Common myeloid progenitor, CD34-positive (primary cell): ENCODE measurements at regions not wholly inside any gene's neighbourhood (a gene's known extent, or its start where the extent isn't known, plus 50 kb on each side); places are given as distances from the start of the nearest gene placed in this dataset.
"Not testable (repeated sequence)": the region's sequence is repeated elsewhere in the genome, so short reads cannot be mapped to it uniquely, and the experiment has no call there.

Source experiments
- CTCF ChIA-PET: fragments of 350-600 bp; sonication (Branson Sonifier 250); formaldehyde crosslinking; loops from one replicate; lab custom pipeline; 2021; ENCODE audit warnings: antibody characterized with exemption; lab: Charles Lee
- POLR2A ChIA-PET: fragments of 350-600 bp; sonication (Branson Sonifier 250); formaldehyde crosslinking; loops from one replicate; lab custom pipeline; 2021; ENCODE audit warnings: antibody characterized with exemption; lab: Charles Lee
- DNase-seq, 3 donors: peaks; one replicate each; pipeline versions ENCODE4 v3.0.0 to v3.0.0-alpha.2; 2013
- H3K27ac ChIP-seq, 2 experiments: 1 replicate in 1 of 2; 2 replicates in 1 of 2; pipeline ENCODE4 v1.7.0; 2013; ENCODE audit warnings: inconsistent platforms in 2 of 2, low read length in 2 of 2, mild to moderate bottlenecking in 2 of 2, low read depth in 1 of 2, moderate library complexity in 1 of 2; ENCODE audit not compliant: severe bottlenecking in 2 of 2, insufficient read depth in 1 of 2, poor library complexity in 1 of 2
- H3K27me3 ChIP-seq, 5 experiments: replicated peaks in 2 of 5; 1 replicate in 3 of 5; 2 replicates in 2 of 5; pipeline versions ENCODE4 v1.6.1 to v1.7.0; 2013; ENCODE audit warnings: low read length in 4 of 5, mild to moderate bottlenecking in 2 of 5, moderate library complexity in 2 of 5, inconsistent platforms in 1 of 5; ENCODE audit not compliant: insufficient read depth in 5 of 5, control insufficient read depth in 4 of 5
- H3K36me3 ChIP-seq, 4 experiments: 1 replicate in 2 of 4; 2 replicates in 2 of 4; pipeline versions ENCODE4 v1.6.1 to v1.7.0; 2013; ENCODE audit warnings: low read length in 3 of 4, control low read depth in 1 of 4, mild to moderate bottlenecking in 1 of 4; ENCODE audit not compliant: control insufficient read depth in 4 of 4, insufficient read depth in 4 of 4
- H3K4me1 ChIP-seq, 4 experiments: 1 replicate in 3 of 4; 2 replicates in 1 of 4; pipeline versions ENCODE4 v1.6.1 to v1.7.1; 2013; ENCODE audit warnings: low read length in 3 of 4, mild to moderate bottlenecking in 3 of 4, control low read depth in 1 of 4, inconsistent platforms in 1 of 4, moderate library complexity in 1 of 4; ENCODE audit not compliant: control insufficient read depth in 4 of 4, insufficient read depth in 4 of 4; ENCODE audit errors: control extremely low read depth in 1 of 4
- H3K4me3 ChIP-seq, 7 experiments: 1 replicate in 4 of 7; 2 replicates in 3 of 7; pipeline versions ENCODE4 v1.5.1 to v1.7.0; 2013; ENCODE audit warnings: mild to moderate bottlenecking in 7 of 7, low read length in 6 of 7, moderate library complexity in 6 of 7, inconsistent platforms in 2 of 7, low read depth in 2 of 7, control low read depth in 1 of 7; ENCODE audit not compliant: insufficient read depth in 4 of 7, control insufficient read depth in 1 of 7; ENCODE audit errors: extremely low read depth in 1 of 7
- H3K9me3 ChIP-seq, 5 experiments: 1 replicate in 4 of 5; 2 replicates in 1 of 5; pipeline versions ENCODE4 v1.6.1 to v1.7.1; 2013; ENCODE audit warnings: low read length in 4 of 5, mild to moderate bottlenecking in 2 of 5, inconsistent platforms in 1 of 5, low read depth in 1 of 5, moderate library complexity in 1 of 5; ENCODE audit not compliant: control insufficient read depth in 4 of 5, insufficient read depth in 2 of 5; ENCODE audit errors: control extremely low read depth in 1 of 5
- WGBS: methylation state at CpG from one replicate; pipeline ENCODE4 v1.1.5; 2013; ENCODE audit not compliant: insufficient coverage; 5-methylcytosine and 5-hydroxymethylcytosine counted together

DNA sequence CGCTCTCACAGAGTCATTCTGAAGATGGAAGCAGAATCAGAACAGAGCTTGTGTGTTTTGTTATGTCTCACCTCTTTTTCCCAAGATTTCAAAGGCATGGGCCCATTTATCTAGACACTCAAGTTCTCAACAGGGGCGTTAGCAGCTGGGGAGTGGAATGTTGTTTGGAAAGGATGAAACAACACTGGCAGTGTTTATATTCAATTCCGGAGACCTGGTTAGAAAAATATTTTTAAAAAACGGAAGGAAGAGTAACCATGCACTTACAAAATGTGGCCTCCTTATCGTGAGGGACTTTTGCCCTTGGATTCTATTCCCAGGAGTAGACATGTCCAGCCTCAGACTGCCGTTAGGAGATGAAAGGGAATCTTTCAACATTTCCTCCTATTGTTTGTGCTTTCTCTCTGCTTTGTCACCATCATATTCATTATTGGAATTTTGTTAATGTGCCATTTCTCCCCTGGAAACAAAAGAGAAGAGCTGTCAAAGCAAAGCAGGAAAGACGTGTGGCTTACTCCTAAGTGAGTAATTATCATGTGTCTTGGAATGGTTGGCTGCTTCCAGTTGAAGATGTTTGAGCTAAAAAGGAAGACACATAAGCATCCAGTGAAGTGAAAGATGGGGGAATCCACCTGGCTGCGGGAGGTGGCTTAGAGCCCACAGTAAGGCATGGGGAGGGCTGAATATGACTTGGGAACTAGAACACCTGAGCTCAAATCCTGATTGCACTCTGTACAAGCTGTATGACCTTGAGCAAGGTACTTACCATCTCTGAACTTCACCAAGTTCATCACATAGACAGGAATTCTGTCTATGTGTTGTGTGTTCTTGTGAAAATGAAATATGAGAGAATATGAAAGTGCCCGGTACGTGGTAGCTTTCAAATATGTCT, 71.7 kb upstream of the JUN start:
- no peak overlapping the region for H3K27ac ChIP-seq
- H3K4me1 ChIP-seq, result no peaks in the 10 kb centered on the region
- no peaks in the 10 kb centered on the region for H3K36me3 ChIP-seq
- H3K27me3 ChIP-seq, result no peaks in the 10 kb centered on the region
- no peaks in the 10 kb centered on the region for H3K9me3 ChIP-seq
- H3K4me3 ChIP-seq, result no peak overlapping the region
- POLR2A ChIA-PET, result no interaction called here
- no peak for DNase-seq
- 94% methylated on average over 6 of the region's 10 CpGs for WGBS
- CTCF ChIA-PET, result interaction anchor here (0.7 to 1.2 kb wide), 3 partner anchors 11 to 34 kb away, joined by 3 read pairs; no protein-coding TSS in a partner anchor

DNA sequence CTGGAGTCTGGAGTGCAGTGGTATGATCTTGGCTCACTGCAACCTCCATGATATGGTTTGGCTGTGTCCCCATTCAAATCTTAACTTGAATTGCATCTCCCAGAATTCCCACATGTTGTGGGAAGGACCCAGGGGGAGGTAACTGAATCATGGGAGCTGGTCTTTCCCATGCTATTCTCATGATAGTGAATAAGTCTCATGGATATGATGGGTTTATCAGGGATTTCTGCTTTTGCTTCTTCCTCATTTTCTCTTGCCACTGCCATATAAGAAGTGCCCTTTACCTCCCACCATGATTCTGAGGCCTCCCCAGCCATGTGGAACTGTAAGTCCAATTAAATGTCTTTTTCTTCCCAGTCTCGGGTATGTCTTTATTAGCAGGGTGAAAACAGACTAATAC, 72.4 kb upstream of the JUN start:
- no CpG with 5 or more reads among the region's 1 CpG for WGBS
- H3K36me3 ChIP-seq, DNase-seq, H3K27me3 ChIP-seq, H3K27ac ChIP-seq, H3K4me3 ChIP-seq, H3K9me3 ChIP-seq, H3K4me1 ChIP-seq, POLR2A ChIA-PET: not testable (repeated sequence)
- CTCF ChIA-PET, result interaction anchor here (0.7 to 1.1 kb wide), 2 partner anchors 10 to 15 kb away, joined by 3 read pairs; no protein-coding TSS in a partner anchor

DNA sequence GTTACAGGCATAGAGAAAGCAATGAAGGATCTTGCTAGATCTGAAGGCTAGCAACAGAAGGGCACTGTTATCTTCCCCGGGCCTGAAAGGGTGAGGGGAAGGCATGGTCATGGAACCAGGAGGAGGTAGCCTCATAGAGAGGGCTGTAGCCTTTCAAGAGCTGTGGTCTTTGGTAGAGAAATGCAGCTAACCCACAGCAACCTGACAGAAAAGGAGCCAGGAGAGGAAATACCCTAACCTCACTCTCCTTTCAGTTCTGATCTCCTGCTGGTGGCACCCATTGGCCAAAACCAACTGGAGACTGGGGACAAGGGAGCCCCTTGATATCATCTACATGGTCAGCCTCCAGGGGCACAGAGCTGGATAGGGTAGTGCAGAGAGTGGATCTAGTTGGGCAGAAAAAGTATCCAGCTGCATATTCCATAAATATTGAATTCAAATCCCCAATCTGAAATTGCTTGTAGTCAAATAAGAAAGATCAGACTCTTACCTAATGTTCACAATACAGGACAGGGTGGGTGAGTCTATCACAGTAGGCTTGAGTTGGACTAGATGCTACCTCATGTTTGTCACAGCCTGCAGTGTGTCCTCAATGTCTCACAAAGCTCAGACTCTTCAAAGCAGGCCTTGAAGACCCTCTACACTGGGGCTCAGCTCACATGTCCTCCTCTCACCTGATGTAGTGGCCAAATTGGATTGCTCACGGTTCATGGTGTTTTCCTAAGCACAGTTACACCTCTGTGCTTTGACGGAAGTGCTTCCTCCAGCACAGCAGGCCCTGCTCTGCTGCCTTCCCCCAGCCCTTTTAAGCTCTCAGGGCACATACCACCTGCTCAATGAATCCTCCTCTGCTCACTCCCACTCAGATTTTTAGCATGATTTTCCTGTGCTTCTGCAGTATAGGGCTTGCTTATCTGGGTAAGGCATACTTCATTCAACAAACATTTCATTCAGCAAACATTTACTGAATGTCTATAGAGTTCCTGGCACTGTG, 74.1 kb upstream of the JUN start:
- CTCF ChIA-PET, result interaction anchor here (0.5 to 1.1 kb wide), 4 partner anchors 13 to 219 kb away, joined by 3 to 4 read pairs (median 3); no protein-coding TSS in a partner anchor
- H3K27me3 ChIP-seq, result no peaks in the 10 kb centered on the region
- POLR2A ChIA-PET, result no interaction called here
- no peak overlapping the region for H3K4me3 ChIP-seq
- 100% methylated on average over 3 of the region's 3 CpGs for whole genome bisulfite sequencing
- H3K27ac ChIP-seq, result no peak overlapping the region
- H3K36me3 ChIP-seq, result no peaks in the 10 kb centered on the region
- no peak for DNase-seq
- no peaks in the 10 kb centered on the region for H3K9me3 ChIP-seq
- H3K4me1 ChIP-seq, result no peaks in the 10 kb centered on the region

DNA sequence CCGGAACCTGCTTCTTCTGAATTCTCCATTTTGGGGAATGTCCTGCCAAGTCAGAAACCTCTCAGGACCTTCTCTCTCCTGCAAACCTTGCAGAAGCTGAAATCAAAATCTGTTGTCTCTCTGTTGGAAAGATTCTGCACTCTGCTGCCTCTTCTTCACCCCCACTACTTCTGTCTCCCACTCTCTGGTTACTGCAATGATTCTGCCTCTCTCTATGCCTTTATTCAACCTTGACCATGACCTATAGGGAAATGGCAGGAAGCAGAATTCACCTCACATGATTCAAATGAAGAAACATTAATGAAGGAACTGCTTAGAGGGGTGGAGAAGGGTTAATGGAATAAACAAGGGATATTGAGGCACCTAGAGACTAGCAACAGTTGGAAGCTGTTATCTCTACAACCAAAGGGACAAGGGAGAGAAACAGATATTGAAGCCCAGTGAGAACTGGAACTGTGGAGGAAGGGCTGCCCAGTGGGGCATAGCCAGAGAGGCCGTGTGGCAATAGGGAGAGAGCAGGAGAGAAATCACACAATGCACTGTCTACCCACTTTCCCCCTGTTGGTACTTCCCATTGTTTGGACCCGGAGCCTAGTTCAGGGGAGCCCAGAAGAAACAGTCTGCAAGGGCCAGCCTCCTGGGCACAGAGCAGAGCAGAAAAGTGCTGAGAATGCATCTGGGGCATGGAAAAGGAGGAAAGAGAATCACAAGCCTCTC, 76.1 kb upstream of the JUN start:
- H3K9me3 ChIP-seq, result no peaks in the 10 kb centered on the region
- no peak overlapping the region for H3K4me3 ChIP-seq
- DNase-seq, result no peak
- CTCF ChIA-PET, result no interaction called here
- H3K27ac ChIP-seq, result no peak overlapping the region
- H3K36me3 ChIP-seq, result no peaks in the 10 kb centered on the region
- H3K27me3 ChIP-seq, result no peaks in the 10 kb centered on the region
- H3K4me1 ChIP-seq, result no peaks in the 10 kb centered on the region
- POLR2A ChIA-PET, result no interaction called here
- WGBS, result 94% methylated on average over 3 of the region's 3 CpGs

DNA sequence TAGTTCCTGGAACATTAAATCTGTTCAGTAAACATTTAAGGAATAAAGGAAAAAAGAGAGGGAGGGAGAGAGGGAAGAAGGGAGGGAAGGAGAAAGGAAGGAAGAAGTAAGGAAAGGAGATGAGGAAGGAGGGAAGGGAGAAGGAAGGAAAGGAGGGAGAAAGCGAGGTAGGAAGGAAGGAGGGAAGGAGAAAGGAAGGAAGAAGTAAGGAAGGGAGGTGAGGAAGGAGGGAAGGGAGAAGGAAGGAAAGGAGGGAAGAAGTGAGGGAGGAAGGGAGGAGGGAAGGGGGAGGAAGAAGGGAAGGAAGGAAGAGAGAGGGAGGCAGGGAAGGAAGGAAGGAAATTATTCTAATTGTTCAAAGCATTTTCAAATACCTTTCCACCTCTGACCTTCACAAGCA, 77.2 kb upstream of the JUN start:
- no peak for DNase-seq
- Histone ChIP-seq H3K27me3 (no peaks in the 10 kb centered on the region), H3K36me3 (no peaks in the 10 kb centered on the region), H3K27ac (no peak overlapping the region), H3K9me3 (no peaks in the 10 kb centered on the region), H3K4me1 (no peaks in the 10 kb centered on the region), H3K4me3 (no peak overlapping the region)
- ChIA-PET CTCF (interaction anchor here (0.7 kb wide), 1 partner anchor 306 kb away, joined by 3 read pairs; no protein-coding TSS in a partner anchor), POLR2A (no interaction called here)
- 100% methylated on average over 1 of the region's 1 CpG for WGBS

DNA sequence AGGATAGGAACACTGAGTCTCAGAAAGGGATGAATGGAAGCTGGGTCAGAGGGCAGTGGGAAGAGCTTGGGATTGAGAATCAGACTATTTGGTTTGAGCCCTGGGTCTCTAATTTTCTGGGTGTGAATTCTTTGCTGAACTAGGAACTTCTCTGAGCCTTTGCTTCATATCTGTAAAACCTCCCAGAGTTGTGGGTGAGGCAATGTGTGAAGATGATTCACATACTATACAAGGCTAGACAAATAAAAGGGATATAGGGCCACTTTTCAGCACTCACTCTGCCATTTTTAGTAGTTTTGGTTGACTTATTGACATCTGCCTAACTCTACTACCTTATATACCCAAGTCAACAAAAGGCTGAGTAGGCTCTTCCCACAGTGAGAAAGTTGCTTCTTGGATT, 77.7 kb upstream of the JUN start:
- no peaks in the 10 kb centered on the region for H3K36me3 ChIP-seq
- H3K9me3 ChIP-seq, result no peaks in the 10 kb centered on the region
- no peaks in the 10 kb centered on the region for H3K4me1 ChIP-seq
- ChIA-PET CTCF (no interaction called here), POLR2A (no interaction called here)
- H3K4me3 ChIP-seq, result no peak overlapping the region
- no peaks in the 10 kb centered on the region for H3K27me3 ChIP-seq
- DNase-seq, result no peak
- H3K27ac ChIP-seq, result no peak overlapping the region
